Astrocyte of the spinal cord (primary cell): ENCODE measurements at regions not wholly inside any gene's neighbourhood (a gene's known extent, or its start where the extent isn't known, plus 50 kb on each side); places are given as distances from the start of the nearest gene placed in this dataset.

ENCODE experiments used
- DNase-seq: peaks from one replicate; pipeline ENCODE4 v3.0.0; 2011; ENCODE audit warnings: low read depth, low spot score
- H3K4me3 ChIP-seq: 2 replicates; pipeline ENCODE4 v1.5.1; 2011; ENCODE audit warnings: low read depth, mild to moderate bottlenecking, low read length, moderate library complexity
- in situ Hi-C: cut with HindIII; loops from 2 replicates; pipeline ENCODE4 v1.10.0; 2017; ENCODE audit warnings: low sequenced_read_pairs
- TF ChIP-seq, protein P1 (sequence below): IDR thresholded peaks from 2 replicates; pipeline ENCODE4 v1.5.1; 2012; ENCODE audit warnings: low read depth, mild to moderate bottlenecking, low read length, inconsistent platforms

DNA sequence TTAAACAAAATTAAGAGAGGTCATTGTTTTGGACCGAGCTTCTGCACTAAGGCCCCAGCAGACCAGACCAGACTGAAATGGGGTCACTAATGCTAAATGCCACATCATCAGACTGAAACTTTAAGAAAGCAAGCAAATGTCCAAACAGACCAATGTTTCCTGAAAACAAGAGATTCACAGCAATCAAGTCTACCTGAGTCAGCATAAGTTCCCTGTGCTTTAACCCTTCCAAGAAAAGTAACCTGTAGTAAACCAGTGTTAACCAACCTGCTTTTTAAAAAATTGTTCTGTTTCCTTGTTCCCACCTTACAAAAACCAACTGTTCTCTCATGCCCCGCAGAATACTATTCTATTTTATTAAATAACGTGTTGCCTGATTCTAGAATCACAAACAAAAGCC, 241.1 kb upstream of the GADL1 start:
- no peak overlapping the region for H3K4me3 ChIP-seq
- no peak for DNase-seq
- TF ChIP-seq, protein P1, sequence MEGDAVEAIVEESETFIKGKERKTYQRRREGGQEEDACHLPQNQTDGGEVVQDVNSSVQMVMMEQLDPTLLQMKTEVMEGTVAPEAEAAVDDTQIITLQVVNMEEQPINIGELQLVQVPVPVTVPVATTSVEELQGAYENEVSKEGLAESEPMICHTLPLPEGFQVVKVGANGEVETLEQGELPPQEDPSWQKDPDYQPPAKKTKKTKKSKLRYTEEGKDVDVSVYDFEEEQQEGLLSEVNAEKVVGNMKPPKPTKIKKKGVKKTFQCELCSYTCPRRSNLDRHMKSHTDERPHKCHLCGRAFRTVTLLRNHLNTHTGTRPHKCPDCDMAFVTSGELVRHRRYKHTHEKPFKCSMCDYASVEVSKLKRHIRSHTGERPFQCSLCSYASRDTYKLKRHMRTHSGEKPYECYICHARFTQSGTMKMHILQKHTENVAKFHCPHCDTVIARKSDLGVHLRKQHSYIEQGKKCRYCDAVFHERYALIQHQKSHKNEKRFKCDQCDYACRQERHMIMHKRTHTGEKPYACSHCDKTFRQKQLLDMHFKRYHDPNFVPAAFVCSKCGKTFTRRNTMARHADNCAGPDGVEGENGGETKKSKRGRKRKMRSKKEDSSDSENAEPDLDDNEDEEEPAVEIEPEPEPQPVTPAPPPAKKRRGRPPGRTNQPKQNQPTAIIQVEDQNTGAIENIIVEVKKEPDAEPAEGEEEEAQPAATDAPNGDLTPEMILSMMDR: no peak
- in situ Hi-C loops: no loop called here

- TF ChIP-seq, protein P1: no peak
- in situ Hi-C loops: no loop called here
- DNase-seq: peak; percentile 55
- no peak overlapping the region for H3K4me3 ChIP-seq
These were observed 243.4 kb upstream of the GADL1 start for GRCh38 chr3:31137718-31138465.

DNA sequence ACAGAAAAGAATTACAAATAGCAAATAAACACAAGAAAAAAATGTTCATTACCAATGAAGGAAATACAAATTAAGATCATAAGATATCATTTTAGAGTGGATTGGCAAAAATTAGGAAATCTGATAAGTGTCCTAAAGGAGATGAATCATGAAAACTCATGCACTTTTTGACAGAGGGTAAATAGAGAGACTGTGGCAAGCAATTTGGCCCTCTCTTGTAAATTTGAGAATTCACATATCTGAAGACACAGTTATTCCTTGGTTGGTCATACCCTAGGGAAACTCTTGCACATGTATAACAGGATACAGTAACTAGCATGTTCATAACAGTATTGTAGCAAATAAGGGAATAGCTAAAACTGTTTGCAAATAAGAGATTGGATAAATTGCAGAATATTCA, 246.0 kb upstream of the GADL1 start:
- TF ChIP-seq, protein P1: no peak

GRCh38 chr3:31142139-31142538, 247.7 kb upstream of the GADL1 start:
- TF ChIP-seq, protein P1: no peak
- no peak overlapping the region for H3K4me3 ChIP-seq
- DNase-seq: no peak
- in situ Hi-C loops: no loop called here

More for the DNA sequence above, 246.0 kb upstream of the GADL1 start:
- in situ Hi-C loops: no loop called here
- DNase-seq: no peak
- no peak overlapping the region for H3K4me3 ChIP-seq

GRCh38 chr3:31142543-31142942, 248.1 kb upstream of the GADL1 start:
- TF ChIP-seq, protein P1: no peak
- in situ Hi-C loops: no loop called here
- DNase-seq: no peak
- H3K4me3 ChIP-seq: no peak overlapping the region

DNA sequence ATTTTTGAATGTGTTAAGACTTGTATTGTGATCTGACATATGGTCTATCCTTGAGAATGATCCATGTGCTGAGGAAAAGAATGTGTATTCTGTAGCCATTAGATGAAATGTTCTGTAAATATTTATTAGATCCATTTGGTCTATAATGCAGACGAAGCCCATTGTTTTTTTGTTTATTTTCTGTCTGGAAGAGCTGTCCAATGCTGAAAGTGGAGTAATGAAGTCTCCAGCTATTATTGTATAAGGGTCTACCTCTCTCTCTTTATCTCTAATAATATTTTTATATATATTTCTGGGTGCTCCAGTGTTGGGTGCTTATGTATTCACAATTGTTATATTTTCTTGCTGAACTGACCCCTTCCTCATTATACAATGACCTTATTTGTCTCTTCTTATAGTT, 250.6 kb upstream of the GADL1 start:
- no peak for DNase-seq
- TF ChIP-seq, protein P1: no peak
- in situ Hi-C loops: no loop called here
- H3K4me3 ChIP-seq: no peak overlapping the region
